RWPE2 (cell line): ENCODE measurements at regions not wholly inside any gene's neighbourhood (a gene's known extent, or its start where the extent isn't known, plus 50 kb on each side); places are given as distances from the start of the nearest gene placed in this dataset.

Experiments used
- ATAC-seq: fragments of 200-7000 bp; cut with Tn5 transposase; 3 replicates; pipeline ENCODE4 v1.9.1; 2021; ENCODE audit warnings: low read depth
- DNase-seq: peaks from one replicate; pipeline ENCODE4 v3.0.0-alpha.2; 2020; ENCODE audit warnings: low spot score
- H3K27ac ChIP-seq: fragments of 450-650 bp; 2 replicates; pipeline ENCODE4 v1.5.1; 2017; ENCODE audit warnings: mild to moderate bottlenecking; ENCODE audit not compliant: poor library complexity, severe bottlenecking
- H3K27me3 ChIP-seq: fragments of 250-450 bp; sonication (Bioruptor Pico); 2 replicates; pipeline ENCODE4 v1.5.1; 2021; ENCODE audit warnings: mild to moderate bottlenecking, moderate library complexity; ENCODE audit not compliant: insufficient read depth, poor library complexity, severe bottlenecking
- H3K36me3 ChIP-seq: fragments of 250-450 bp; sonication (Bioruptor Pico); 2 replicates; pipeline ENCODE4 v1.5.1; 2020; ENCODE audit warnings: low read depth, mild to moderate bottlenecking, moderate library complexity
- H3K4me1 ChIP-seq: fragments of 250-450 bp; sonication (Bioruptor Pico); 2 replicates; pipeline ENCODE4 v1.5.1; 2021; ENCODE audit warnings: mild to moderate bottlenecking, moderate library complexity; ENCODE audit not compliant: insufficient read depth, poor library complexity, severe bottlenecking
- H3K4me3 ChIP-seq: fragments of 250-450 bp; sonication (Bioruptor Pico); 2 replicates; pipeline ENCODE4 v1.5.1; 2021; ENCODE audit warnings: mild to moderate bottlenecking, moderate library complexity; ENCODE audit not compliant: severe bottlenecking
- H3K9me3 ChIP-seq: fragments of 250-450 bp; sonication (Bioruptor Pico); 2 replicates; pipeline ENCODE4 v1.5.1; 2021; ENCODE audit warnings: mild to moderate bottlenecking, moderate library complexity; ENCODE audit not compliant: severe bottlenecking
- TF ChIP-seq, protein P1 (sequence below): fragments of 450-650 bp; IDR thresholded peaks from one replicate; pipeline ENCODE4 v1.5.1; 2017; ENCODE audit warnings: mild to moderate bottlenecking, moderate library complexity; ENCODE audit not compliant: poor library complexity, severe bottlenecking

DNA sequence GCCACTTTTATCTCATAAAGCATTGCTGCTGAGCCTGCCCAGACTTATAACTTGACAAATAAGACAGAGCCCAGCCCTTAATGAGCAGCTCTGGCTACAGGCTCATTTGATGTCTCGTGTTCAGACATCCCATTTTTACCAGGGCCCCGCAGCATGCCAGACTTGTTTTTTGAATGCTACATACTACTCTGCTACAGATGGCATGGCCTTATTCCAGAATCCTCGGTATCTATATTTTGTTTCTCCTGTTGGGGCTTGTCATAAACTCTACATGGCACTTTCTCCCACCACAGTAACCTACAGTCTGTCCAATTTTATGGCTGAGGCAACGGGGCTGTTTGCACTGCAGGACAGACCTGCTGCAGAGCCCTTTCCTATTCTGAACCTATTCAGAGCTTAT is 179.0 kb upstream of the DDX18 start:
- H3K4me1 ChIP-seq = no peaks in the 10 kb centered on the region
- H3K27ac ChIP-seq = no peak overlapping the region
- DNase-seq (no peak), ATAC-seq (no peak)
- TF ChIP-seq, protein P1, sequence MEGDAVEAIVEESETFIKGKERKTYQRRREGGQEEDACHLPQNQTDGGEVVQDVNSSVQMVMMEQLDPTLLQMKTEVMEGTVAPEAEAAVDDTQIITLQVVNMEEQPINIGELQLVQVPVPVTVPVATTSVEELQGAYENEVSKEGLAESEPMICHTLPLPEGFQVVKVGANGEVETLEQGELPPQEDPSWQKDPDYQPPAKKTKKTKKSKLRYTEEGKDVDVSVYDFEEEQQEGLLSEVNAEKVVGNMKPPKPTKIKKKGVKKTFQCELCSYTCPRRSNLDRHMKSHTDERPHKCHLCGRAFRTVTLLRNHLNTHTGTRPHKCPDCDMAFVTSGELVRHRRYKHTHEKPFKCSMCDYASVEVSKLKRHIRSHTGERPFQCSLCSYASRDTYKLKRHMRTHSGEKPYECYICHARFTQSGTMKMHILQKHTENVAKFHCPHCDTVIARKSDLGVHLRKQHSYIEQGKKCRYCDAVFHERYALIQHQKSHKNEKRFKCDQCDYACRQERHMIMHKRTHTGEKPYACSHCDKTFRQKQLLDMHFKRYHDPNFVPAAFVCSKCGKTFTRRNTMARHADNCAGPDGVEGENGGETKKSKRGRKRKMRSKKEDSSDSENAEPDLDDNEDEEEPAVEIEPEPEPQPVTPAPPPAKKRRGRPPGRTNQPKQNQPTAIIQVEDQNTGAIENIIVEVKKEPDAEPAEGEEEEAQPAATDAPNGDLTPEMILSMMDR = no peak
- H3K4me3 ChIP-seq = no peak overlapping the region
- no peaks in the 10 kb centered on the region for H3K9me3 ChIP-seq
- H3K36me3 ChIP-seq = no peaks in the 10 kb centered on the region
- H3K27me3 ChIP-seq = no peaks in the 10 kb centered on the region

DNA sequence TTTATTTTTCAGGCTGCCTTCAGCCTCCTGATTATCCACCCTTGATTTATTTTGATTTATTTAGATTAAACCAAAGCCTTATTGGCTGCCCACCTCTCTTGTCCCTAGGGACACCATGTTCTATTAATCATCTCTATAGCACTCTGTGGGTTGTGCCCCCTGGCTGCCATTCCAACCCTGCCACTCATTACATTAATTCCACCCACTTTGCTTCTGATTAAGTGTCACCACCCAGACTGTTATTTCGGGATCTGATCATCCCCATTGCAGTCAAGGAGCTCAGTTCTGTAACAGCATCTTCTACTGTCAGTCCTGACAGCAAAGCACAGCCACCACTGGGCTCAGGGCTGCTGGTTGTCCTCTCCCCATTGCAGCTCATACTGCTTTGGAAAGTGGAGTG is 175.1 kb upstream of the DDX18 start:
- no peak for DNase-seq
- Histone ChIP-seq H3K36me3 (no peaks in the 10 kb centered on the region), H3K4me3 (no peak overlapping the region), H3K4me1 (no peaks in the 10 kb centered on the region), H3K9me3 (no peaks in the 10 kb centered on the region), H3K27me3 (no peaks in the 10 kb centered on the region), H3K27ac (no peak overlapping the region)
- no peak for ATAC-seq
- TF ChIP-seq, protein P1 = no peak

DNA sequence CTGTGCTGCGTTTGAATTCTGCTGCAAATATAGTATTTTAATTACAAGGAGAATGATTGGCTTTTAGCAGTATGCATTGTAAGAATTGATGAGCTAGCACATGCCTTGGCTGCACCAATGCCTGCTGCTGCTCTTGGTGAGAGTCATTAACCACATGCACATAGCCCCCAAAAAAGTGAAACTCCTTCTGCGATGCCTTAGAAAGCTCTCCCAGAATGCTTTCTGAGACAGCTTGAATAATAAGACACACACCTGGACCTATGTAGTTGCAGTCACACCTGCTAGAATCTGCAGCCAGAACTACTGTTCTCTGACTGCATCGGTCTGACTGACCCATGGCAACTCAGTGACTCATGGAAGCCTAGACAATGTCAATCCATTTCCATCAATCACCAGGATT is 170.1 kb upstream of the DDX18 start:
- Histone ChIP-seq H3K9me3 (no peaks in the 10 kb centered on the region), H3K36me3 (no peaks in the 10 kb centered on the region), H3K4me1 (no peaks in the 10 kb centered on the region), H3K27ac (no peak overlapping the region), H3K27me3 (no peaks in the 10 kb centered on the region), H3K4me3 (no peak overlapping the region)
- ATAC-seq (no peak), DNase-seq (no peak)
- TF ChIP-seq, protein P1 = no peak

DNA sequence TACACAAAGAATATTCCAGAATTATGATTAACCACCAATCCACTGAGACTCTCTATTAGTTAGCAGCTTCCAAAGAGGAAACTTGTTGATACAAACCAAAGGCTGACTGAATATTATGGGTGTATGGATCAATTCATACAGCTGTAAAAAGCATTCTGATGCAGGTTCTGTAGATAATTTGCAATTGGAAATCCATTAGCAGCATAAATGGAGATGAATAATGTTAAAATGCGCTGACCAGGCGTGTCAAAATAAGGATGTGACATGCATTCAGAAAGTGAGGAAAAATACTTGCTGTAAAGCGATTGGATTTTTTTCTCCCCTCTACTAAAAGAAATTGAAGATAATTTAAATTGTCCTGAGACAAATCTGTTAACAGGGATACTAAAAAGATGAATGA is 169.0 kb upstream of the DDX18 start:
- ATAC-seq = no peak
- TF ChIP-seq, protein P1 = no peak
- no peaks in the 10 kb centered on the region for H3K27me3 ChIP-seq
- no peak overlapping the region for H3K27ac ChIP-seq
- no peak overlapping the region for H3K4me3 ChIP-seq
- DNase-seq = no peak
- H3K9me3 ChIP-seq = no peaks in the 10 kb centered on the region
- no peaks in the 10 kb centered on the region for H3K36me3 ChIP-seq
- H3K4me1 ChIP-seq = no peaks in the 10 kb centered on the region

DNA sequence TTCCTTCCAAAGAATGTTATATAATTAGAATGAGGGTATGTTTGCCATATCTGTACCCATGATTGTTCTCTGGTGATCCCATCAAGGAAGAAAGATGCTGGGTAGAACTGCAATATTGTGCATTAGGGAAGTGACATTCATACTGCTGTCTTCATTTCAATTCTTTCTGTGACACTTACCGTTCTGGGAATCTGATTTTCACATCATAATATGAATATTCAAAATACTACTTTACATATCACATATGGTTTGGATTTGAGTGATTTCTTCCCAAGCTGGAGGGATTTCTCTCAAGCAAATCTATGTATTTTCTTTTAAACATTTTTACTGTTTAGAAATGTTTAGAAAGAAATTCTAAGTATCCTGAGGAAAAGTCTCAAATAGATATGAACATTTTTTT is 168.4 kb upstream of the DDX18 start:
- Histone ChIP-seq H3K9me3 (no peaks in the 10 kb centered on the region), H3K27me3 (no peaks in the 10 kb centered on the region), H3K4me3 (no peak overlapping the region), H3K36me3 (no peaks in the 10 kb centered on the region), H3K27ac (no peak overlapping the region), H3K4me1 (no peaks in the 10 kb centered on the region)
- ATAC-seq = no peak
- TF ChIP-seq, protein P1 = no peak
- no peak for DNase-seq
